ENCODE measurements at regions not wholly inside any gene's neighbourhood (a gene's known extent, or its start where the extent isn't known, plus 50 kb on each side); places are given as distances from the start of the nearest gene placed in this dataset.
"Not testable (repeated sequence)": the region's sequence is repeated elsewhere in the genome, so short reads cannot be mapped to it uniquely, and the experiment has no call there.

DNA sequence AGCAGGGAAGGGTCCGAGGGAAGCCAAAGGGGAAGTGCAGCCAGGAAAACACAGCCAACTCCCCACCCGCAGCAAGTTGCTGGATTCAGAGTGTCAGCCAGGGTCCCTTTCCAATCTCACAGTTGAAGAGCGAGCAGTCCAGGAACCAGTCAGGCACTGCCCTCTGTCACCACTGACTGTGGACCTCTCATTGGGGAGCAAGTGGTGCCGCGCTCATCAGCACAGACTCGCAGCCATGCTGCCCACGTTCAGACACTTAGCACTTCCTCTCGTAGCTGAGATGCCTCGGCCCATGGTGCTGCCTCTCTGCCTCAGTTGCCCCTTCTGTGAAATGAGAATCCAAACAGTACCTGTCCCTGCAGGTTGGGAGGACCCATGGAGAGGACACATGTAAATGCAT is 123.6 kb upstream of the CHST15 start:
- DNase-seq (ENCODE audit: low read depth, low spot score): no peak

DNA sequence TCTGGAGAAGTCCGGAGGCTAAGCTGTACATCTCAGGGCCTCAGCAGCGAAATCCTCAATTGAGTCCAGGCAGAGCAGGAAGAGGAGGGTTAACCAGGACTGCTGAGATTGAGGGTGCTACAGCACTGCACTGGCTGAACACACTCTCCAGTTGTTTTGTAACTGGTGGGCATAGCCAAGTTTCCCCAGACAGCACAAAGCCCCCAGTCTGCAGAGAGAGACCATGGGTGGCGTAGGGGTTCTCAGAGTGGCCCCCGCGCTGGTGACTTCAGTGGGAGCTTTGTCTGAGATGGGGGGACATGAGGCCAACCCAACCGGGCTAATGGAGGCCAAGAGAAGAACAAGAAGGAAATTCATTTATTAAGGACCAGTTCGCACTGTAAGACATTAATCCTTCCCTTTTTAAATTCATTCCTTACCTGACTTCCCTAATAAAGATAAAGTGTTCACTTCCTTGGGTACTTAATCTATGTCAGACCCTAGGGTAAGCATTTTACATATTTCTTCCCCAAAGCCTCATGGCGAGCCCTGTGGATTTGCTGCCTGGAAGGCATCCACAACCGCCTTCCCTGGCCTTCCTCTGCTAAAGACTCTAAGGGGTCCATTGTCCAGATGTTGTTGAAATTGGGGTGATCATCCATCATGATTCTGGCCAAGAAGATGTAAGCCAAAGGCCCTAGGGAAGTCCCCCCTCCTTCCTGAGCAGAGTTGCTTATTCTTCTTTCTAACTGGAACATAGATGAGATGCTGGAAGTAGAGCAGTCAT is 121.4 kb upstream of the CHST15 start:
- no peak for DNase-seq (ENCODE audit: low read depth, low spot score)

DNA sequence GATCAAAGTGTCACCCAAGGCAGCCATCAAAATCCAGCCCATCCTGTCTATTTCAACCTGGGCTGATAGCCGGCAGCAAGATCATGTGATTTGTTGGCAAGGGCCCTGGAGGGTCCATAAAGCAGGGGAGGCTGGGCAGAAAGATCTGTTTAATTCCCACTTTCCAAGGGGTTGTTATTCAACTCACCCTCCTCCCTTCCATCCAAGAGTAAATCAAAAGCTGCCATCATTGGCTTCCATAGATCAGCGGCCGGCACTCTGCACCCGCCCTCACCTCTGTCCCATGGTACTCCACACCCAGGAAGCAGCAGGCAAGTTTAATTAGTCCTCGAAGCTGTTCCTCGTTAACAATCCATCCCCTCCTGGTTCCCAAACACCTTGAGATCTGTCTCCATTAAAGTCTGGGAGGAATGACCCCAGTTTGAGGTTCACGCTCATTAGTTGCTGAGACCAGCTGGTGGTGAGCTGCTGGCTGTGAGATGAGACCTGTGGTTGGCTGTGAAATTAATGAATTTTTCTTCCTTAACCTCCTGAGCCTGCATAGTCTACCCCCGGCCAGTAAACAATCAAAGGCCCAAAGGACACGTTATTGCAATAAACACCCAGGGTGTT is 120.6 kb upstream of the CHST15 start:
- no peak for DNase-seq (ENCODE audit: low read depth, low spot score)

DNA sequence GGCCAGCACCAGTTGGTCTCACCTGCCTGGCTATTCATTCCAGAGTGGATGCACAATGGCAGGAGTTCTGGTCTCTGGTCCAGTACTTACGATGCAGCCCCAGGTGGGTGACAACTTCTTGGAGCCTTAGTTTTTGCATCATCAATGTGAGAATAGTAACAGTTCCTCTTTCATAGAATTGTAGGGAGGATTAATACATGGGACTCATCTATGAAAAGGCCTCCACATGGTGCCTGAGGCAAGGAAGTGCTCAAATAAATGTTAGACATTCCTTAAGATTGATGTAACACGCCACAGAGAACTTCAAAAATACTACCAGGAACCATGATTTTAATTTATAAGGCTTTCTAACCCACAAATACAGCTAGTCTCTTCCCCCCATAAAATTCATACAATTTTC is 120.1 kb upstream of the CHST15 start:
- DNase-seq (ENCODE audit: low read depth, low spot score): no peak

DNA sequence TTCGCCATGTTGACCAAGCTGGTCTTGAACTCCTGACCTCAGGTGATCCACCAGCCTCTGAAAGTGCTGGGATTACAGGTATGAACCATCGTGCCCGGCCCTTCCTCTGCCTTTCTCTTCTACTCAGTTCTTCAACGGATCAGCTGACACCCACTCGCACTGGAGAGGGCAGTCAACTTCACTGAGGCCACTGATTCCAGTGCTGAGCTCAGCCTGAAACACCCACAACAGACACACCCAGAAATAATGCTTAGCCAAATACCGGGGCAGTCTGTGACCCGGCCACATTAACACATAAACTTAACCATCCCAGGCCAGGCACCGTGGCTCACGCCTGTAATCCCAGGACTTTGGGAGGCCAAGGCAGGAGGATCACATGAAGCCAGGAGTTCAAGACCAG is 119.3 kb upstream of the CHST15 start:
- DNase-seq (ENCODE audit: low read depth, low spot score): no peak

DNA sequence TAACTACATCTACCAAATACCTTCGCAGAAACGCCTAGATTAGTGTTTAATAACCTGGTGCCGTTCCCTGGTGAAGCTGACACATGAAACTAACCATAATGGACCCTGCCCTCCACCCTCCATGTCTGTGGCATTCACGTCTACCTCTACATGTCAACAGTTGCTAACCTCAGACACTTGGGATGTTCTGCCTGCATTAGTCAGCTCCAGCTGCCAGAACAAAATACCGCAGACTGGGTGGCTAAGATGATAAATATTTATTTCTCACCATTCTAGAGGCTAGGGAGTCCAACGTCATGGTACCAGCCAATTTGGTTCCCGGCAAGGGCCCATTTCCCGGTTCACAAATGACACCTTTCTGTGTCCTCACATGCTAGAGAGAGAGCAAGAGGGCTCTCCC is 118.5 kb upstream of the CHST15 start:
- no peak for DNase-seq (ENCODE audit: low read depth, low spot score)

DNA sequence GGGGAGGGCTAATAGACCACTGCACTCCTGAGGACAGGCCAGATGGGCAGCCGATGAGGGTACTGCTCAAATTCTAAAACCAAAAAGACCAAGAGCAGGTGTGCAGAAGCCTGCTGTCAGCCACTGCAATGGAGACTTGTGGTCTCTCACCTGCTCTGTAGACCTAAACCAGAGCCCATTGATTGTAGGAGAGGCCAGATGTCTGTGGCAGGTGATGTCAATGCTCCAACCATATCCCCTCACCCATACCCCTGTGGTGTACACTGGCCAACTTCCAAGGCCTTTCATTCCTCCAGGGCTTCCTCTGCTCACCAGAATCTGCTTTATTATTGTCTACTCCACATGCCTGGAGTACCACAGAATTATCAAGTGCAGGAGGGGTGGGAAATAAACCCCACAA is 116.9 kb upstream of the CHST15 start:
- no peak for DNase-seq (ENCODE audit: low read depth, low spot score)

DNA sequence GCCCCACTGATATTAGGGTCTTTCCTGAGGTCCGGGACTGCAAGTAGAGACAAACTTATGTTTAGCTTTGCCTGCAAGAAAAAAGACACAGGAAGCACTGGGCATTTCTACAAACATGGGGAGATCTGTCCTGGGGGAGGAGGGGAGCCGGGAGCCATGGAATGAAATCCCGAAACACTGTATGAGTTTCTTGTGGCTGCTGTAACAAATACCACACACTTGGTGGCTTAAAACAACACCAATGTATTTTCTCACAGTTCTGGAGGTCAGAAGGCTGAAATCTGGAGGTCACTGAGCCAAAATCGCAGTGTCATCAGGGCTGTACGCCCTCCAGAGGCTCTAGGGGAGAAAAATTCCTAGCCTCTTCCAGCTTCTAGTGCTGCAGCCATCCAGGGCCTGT is 114.0 kb upstream of the CHST15 start:
- no peak for DNase-seq (ENCODE audit: low read depth, low spot score)

DNA sequence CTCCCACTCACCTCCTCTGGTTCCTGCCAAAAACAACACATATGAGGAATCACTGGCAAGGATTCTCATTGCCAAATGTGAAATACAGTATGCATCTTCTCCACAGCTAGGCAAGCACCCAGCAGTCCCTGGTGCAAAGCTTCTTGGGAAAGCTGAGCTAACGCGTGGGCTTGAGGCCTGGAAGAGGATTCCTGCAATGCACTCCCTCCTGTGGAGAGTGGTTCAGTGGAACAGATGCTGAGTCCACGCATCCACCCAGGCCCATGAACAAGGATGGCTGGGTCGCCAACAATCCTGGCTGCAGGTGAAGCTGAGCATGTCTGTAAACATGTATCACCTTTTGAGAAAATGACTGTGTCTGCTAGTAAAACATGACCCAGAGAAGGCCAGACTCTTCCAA is 113.2 kb upstream of the CHST15 start:
- no peak for DNase-seq (ENCODE audit: low read depth, low spot score)

DNA sequence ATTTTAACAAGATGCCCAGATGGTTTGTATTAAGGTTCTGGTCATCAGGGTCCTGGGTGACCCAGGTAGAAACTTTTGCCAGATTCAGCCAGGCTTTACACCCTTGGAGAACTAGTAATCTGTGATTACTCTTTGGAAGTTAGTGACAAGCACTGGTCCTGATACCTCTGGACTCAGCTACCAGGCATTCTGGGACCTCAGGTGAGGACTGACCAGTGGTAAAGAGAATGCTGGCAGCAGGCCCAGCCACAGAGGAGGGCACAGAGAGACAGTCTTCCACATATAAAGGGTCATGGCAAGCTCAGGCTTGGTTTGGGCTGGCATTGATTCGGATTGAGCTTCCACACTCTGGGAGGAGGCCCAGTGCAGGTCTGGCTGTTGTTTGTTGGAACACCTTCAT is 112.0 kb upstream of the CHST15 start:
- DNase-seq (ENCODE audit: low read depth, low spot score): no peak

DNA sequence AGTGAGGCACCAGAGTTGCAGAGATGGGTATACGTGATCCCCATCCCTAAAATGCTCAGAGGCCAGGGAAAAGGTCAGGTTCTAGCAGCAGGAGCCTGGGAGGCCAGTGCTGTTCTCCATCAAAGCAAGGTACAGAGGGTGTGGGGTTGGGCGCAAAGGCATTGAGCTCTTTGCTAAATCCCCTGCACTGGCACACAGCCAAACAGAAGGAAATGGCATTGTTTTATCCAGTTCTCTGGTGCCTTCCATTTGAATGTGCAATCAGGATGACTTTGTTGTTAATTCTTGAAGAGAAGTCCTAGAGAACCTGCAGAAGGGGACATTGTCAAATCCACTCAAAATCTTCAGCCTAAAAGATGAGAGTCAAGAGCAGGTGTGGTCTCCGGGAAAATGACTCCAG is 111.3 kb upstream of the CHST15 start:
- DNase-seq (ENCODE audit: low read depth, low spot score): no peak

DNA sequence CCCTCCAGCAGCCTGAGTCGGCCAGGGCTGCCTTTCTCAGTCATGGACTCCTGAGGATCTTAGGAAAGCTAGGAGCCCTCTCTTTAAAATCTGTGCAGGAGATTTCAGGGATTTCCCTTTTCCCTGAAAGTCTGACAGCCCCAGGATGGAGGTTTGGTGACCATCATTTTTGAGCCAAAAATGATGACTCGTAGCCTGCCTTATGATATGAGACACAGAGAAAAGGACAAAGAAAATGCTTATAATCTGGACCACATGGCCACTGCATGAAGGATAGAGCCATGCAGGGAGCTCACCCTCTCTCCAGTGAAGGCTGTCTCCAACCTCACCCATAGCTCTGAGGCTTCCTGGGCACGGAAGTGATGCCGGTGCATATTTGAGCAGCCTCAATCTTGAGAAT is 106.6 kb upstream of the CHST15 start:
- DNase-seq (ENCODE audit: low read depth, low spot score): no peak

DNA sequence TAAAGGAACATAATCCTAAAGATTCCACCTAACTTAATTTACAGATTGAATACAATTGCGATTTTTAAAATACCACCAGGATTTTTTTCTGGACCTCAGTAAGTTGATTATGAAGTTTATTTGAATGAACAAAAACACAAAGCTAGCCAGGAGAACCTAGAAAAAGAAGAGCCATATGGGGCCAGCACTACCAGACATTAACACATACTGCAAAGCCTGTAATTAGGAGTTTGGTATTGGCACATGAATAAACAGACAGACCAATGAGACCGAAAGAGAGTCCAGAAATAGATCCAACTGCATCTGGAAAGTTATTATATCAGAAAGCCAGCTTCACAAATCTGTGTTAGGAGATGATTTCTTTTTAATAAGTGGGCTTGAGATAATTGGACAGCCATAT is 105.5 kb upstream of the CHST15 start:
- no peak for DNase-seq (ENCODE audit: low read depth, low spot score)

DNA sequence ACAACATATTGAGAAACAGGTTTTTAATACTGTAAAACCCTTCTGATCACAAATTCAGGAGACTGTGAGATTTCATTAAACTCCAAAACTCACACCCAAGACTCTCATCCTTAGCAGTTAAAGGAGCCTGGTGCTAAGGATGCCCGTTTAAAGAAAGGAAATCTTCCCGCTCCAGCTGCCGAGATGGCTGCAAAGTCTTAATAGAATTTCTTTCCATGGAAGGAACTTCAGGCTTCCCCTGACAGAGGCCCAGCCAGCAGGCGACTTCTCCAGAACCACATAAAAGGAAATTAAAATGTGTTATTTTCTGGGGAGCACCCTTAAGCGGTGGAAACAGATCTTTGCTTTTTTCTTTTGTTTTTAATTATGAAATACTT is 104.7 kb upstream of the CHST15 start:
- no peak for DNase-seq (ENCODE audit: low read depth, low spot score)

DNA sequence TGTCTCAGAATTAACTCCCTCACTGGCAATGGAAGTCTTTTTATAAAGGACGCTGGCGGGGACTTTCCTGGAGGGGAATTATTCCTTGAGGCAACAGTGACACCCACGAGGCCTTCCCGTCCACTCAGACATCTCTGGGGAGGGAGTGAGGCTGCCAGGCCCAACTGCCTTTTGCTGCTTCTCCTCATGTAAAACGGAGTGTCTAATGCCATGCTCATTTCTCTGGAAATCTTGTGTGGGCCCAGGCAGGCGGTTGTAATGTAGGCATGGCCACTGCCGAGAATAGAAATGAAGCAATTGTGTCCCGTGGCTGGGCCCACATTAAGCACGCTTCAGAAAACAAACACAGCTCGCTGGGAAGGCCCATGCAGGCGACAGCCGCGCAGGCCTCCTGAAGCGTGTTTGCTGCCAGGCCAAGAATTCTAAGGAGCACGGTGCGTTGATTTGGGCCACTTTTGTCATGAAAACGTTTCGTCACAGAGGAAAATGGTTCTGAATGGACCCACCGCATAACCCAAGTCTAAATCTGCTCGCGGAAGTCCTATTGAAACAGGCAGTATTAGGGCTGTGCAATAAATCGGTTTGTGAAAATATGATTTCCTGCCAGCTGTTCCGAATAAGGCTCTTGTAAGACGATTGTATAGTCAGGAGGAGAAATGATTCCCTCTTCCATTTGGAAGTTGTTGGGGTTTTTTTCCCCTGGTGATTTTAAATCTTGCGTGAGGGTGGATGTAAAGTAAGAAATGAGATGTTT is 104.2 kb upstream of the CHST15 start:
- no peak for DNase-seq (ENCODE audit: low read depth, low spot score)

DNA sequence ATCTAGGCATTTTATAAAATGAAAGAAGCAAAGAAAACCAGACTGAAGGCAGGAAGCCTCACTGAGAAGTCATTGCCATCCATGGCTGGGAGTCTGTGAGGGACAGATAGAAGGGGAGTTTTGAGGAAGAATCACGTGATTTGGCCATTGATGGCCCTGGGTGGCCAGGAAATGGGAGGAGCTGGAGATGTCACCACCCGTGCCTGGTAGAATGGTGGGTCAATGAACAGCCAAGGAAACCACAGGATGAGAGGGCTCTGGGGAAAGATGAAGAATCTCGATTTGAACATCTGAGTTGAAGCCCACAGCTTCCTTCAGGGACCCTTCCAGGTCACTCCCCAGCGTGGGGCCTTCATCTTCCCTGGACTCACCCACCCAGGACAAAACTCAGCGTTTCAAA is 103.3 kb upstream of the CHST15 start:
- no peak for DNase-seq (ENCODE audit: low read depth, low spot score)

DNA sequence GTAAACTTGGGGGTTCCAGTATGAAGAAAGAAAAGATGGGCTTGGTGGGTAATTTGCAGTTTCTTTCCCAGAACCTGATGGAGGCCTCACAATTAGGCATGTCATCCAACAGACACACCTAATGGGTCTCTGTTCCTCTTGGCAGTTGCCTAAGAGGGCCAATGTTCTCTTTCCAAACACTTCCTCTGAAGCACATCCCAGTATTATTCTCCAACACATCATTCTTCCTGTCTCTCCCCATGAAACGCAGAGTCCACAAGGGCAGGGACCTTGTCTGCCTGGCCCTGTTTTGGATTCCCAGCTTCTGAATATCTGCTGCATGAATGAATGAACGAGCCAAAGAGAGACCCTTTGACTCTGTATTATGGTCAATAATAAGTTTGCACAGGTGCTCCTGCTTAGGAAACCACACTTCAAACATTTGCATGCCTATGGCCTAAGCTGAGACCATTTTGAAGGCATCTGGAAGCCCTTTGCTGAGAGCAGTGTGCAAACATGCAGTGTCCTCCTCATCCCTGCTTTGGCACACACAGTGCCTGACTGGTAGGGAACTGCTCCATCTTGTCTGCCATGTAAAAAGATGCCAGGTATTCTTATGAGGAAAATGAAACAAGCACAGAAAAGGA is 100.9 kb upstream of the CHST15 start:
- no peak for DNase-seq (ENCODE audit: low read depth, low spot score)

DNA sequence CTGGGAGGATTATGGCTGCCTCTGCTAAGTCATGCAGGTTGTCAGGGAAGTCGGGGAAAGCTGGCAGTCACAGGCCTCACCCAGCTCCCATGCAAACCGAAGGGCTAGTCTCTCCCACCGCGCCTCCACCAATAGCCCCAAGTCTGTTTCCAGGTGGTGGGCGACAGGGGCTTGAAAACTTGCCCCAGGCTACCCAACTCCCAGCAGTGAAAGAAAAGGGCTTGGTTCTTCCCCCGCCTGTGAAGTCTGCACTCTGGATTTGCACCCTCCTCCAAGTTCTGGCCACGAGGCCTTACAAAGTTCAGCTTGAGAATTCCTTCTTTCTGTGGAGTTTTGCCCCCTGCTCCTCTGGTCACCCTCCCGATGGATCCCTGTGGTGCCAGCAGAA is 99.9 kb upstream of the CHST15 start:
- DNase-seq (ENCODE audit: low read depth, low spot score): no peak

DNA sequence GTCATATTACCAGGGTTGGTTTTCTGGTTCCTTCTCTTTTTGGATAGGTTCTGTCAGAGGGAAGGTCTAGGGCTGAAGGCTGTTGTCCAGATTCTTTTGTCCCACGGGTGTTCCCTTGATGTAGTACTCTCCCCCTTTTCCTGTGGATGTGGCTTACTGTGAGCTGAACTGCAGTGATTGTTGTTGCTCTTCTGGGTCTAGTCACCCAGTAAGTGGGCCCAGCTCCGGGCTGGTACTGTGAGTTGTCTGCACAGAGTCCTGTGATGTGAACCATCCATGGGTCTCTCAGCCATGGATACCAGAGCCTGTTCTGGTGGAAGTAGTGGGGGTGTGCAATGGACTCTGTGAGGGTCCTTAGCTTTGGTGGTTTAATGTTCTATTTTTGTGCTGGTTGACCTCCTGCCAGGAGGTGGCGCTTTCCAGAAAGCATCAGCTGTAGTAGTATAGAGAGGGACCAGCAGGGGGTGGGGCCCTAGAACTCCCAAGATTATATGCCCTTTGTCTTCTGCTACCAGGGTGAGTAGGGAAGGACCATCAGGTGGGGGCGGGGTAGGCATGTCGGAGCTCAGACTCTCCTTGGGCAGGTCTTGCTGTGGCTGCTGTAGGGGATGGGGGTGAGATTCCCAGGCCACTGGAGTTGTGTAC is 99.4 kb upstream of the CHST15 start:
- not testable (repeated sequence) for DNase-seq (ENCODE audit: low read depth, low spot score)

DNA sequence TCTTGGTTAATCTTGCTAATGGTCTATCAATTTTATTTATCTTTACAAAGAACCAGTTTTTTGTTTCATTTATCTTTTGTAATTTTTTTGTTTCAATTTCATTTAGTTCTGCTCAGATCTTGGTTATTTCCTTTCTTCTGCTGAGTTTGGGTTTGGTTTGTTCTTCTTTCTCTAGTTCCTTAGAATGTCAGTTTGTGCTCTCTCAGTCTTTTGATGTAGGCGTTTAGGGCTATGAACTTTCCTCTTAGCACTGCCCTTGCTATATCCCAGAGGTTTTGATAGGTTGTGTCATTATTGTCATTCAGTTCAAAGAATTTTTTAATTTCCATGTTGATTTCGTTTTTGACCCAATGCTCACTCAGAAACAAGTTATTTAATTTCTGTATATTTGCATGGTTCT is 97.1 kb upstream of the CHST15 start:
- not testable (repeated sequence) for DNase-seq (ENCODE audit: low read depth, low spot score)

DNA sequence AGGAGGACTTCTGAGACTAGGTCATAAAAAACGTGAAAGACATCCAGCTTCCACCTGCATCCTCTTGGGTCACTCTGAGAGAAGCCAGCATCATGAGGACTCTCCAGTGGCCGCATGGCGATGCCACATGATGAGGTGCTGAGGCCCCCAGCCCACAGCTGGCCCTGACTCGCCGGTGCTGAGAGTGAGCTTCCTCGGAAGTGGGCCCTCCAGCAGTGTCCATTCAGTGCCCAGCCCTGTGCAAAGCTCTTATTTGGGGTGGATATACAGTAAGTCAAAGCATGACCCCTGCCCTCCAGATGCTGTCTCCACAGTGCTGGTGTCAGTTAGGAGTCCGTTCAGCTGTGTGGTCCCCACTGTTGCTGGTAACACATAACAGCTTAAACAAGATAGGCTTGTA is 93.6 kb upstream of the CHST15 start:
- DNase-seq (ENCODE audit: low read depth, low spot score): no peak

DNA sequence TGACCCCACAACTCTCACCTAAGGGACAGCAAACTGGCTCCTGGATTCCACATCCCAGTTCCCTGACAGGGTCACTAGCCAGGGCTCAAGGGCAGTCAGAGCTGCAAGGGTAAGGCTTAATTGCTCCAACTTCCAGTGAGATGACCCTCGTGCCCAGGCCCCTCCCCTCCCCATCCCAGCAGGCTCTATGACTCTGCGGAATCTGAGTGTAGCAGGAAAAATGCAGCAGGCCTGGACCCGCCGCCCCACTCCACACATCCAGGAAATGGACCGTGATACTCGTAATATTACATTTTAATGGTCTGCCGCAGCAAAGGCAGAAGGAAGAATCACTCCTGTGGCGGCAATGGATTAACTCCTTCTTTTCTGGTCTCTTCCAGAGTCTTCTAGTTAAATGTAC is 91.7 kb upstream of the CHST15 start:
- no peak for DNase-seq (ENCODE audit: low read depth, low spot score)
